ENCODE measurements at regions not wholly inside any gene's neighbourhood (a gene's known extent, or its start where the extent isn't known, plus 50 kb on each side); places are given as distances from the start of the nearest gene placed in this dataset.

GRCh38 chr6:139580592-139581484, 206.4 kb upstream of the CITED2 start:
- no peak for DNase-seq (ENCODE audit: low read depth in 2 of 2)

GRCh38 chr6:139577763-139578604, 203.5 kb upstream of the CITED2 start:
- DNase-seq (ENCODE audit: low read depth in 2 of 2): no peak

- DNase-seq (ENCODE audit: low read depth in 2 of 2): no peak
Measured at GRCh38 chr6:139577124-139577762, 202.8 kb upstream of the CITED2 start.

- no peak for DNase-seq (ENCODE audit: low read depth in 2 of 2)
Measured at GRCh38 chr6:139572001-139572400, 197.6 kb upstream of the CITED2 start.

GRCh38 chr6:139570166-139570565, 195.7 kb upstream of the CITED2 start:
- no peak for DNase-seq (ENCODE audit: low read depth in 2 of 2)

- no peak for DNase-seq (ENCODE audit: low read depth in 2 of 2)
Measured at GRCh38 chr6:139569566-139569965, 195.1 kb upstream of the CITED2 start.

- no peak for DNase-seq (ENCODE audit: low read depth in 2 of 2)
Measured at GRCh38 chr6:139568956-139569538, 194.6 kb upstream of the CITED2 start.

GRCh38 chr6:139568151-139568955, 193.9 kb upstream of the CITED2 start:
- DNase-seq (ENCODE audit: low read depth in 2 of 2): no peak

- DNase-seq (ENCODE audit: low read depth in 2 of 2): no peak
Measured at GRCh38 chr6:139567095-139567494, 192.6 kb upstream of the CITED2 start.

- no peak for DNase-seq (ENCODE audit: low read depth in 2 of 2)
Measured at GRCh38 chr6:139565591-139565990, 191.1 kb upstream of the CITED2 start.

GRCh38 chr6:139557547-139557946, 183.1 kb upstream of the CITED2 start:
- no peak for DNase-seq (ENCODE audit: low read depth in 2 of 2)

GRCh38 chr6:139556532-139556931, 182.1 kb upstream of the CITED2 start:
- no peak for DNase-seq (ENCODE audit: low read depth in 2 of 2)

GRCh38 chr6:139553916-139554315, 179.5 kb upstream of the CITED2 start:
- no peak for DNase-seq (ENCODE audit: low read depth in 2 of 2)

GRCh38 chr6:139551376-139551775, 176.9 kb upstream of the CITED2 start:
- DNase-seq (ENCODE audit: low read depth in 2 of 2): no peak

- DNase-seq (ENCODE audit: low read depth in 2 of 2): no peak
Measured at GRCh38 chr6:139550361-139550760, 175.9 kb upstream of the CITED2 start.

GRCh38 chr6:139549561-139550070, 175.2 kb upstream of the CITED2 start:
- DNase-seq (ENCODE audit: low read depth in 2 of 2): no peak

GRCh38 chr6:139547804-139548203, 173.4 kb upstream of the CITED2 start:
- no peak for DNase-seq (ENCODE audit: low read depth in 2 of 2)

GRCh38 chr6:139547122-139547776, 172.8 kb upstream of the CITED2 start:
- DNase-seq (ENCODE audit: low read depth in 2 of 2): no peak

- no peak for DNase-seq (ENCODE audit: low read depth in 2 of 2)
Measured at GRCh38 chr6:139546106-139546472, 171.6 kb upstream of the CITED2 start.
